NCI-H2227 treated with DMSO at 0.1 percent for 48 hours (cell line): ENCODE measurements at regions not wholly inside any gene's neighbourhood (a gene's known extent, or its start where the extent isn't known, plus 50 kb on each side); places are given as distances from the start of the nearest gene placed in this dataset.

Source experiments
- DNase-seq: peaks from one replicate; lab custom pipeline; 2025; lab: John Stamatoyannopoulos, UW

DNA sequence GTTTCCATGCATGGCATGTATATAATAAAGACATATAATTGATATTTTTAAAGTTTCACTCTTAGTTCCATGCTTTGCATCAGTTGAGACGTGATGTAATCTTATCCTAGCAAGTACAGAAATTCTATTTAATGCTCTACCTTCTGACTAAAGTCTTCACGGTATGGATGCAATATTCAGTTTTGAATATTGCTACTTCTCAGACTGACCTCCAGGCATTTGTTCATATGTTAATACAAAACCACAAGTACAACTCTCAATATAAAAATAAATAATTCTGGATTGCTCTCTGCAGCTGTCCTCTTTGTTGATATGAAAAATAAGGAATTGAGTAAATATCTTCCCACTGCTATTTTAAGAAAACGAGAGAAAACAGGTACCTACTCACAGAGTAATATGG, 309.8 kb upstream of the HAND2 start:
- DNase-seq, result no peak

DNA sequence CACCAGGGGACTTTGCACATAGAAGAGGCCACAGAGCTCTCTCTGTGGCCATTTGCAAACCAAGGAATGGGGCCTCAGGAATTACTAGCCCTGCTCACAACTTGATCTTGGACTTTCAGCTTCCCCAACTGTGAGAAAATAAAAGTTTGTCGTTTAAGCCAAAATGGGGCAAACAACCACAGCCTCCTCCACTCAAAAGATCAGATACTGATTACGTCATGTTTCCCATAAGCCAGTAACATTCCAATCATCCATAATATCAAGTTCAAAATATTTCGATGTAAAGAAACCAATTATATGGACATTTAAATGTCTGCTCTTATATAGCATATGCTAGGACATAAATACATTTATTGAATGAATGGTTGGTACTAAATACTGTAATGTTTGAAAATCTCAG, 307.5 kb upstream of the HAND2 start:
- no peak for DNase-seq

DNA sequence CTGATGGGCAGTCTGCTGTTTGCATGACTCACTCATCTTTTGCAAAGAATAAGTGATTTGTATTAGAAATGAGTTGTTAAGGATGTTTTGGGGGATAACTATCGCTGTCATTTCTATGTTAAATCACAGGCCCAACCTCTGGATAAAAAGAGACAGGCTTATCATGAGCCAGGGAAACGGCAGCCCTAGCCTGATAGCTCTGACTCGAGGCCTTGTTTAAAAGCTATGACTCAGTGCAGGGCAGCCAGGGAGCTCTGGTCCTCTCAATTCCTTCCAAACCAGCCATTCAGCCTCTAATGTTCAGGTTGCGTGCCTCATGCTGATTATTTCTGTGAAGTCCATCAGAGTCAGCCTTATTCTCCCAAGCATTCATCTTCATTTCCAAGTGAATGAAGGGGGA, 305.9 kb upstream of the HAND2 start:
- peak; percentile 29 for DNase-seq

DNA sequence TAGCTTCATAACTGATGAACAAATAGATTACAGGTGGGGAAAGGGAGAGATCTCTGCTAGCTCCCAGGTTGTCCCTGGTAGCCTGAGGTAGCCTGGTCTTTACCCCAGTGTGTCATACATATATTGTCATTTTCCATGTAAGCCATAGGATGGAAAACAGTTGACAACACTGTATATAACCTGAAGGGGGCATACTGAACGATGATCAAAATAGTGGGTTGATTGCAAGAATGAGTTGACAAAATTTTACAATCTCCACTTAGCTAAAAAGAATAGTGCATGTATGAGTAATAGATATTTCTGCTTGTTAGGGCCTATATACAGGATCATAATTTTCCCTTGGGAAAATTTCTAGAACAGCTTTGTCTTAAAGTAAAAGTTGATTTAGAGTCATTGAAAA, 304.1 kb upstream of the HAND2 start:
- DNase-seq, result no peak

DNA sequence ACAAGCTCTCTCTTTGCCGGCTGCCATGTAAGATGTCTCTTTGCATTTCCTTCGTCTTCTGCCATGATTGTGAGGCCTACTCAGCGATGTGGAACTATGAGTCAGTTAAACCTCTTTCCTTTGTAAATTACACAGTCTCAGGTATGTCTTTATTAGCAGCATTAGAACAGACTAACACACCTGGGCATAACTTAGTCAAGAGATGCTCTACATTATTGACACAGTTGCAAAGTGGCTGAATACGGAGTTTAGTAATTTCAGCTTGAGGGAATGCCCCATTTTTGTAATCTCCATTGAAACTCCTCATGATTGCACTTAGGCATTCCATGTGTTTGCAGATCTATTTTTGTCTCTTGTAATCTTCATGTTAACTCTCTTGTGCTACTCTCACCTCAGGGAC, 299.5 kb upstream of the HAND2 start:
- DNase-seq, result no peak

DNA sequence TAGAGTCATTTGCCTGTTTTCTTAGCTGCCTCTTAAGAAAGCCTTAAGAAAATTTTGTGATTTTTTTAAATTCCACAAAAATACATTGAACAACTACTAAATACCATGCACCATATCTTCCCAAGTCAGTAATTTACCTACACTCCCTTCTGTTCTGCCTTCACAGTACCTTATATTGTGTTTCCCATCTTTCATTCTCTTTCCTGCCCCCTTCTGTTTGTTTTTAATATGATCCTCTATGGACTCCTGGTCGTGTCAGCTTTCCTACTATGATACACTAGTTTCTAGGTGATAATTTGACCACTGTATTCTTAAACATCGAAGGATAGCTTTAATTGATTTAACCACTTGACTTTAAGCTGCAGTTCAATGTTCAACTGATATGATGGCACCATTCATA, 297.7 kb upstream of the HAND2 start:
- DNase-seq, result no peak

DNA sequence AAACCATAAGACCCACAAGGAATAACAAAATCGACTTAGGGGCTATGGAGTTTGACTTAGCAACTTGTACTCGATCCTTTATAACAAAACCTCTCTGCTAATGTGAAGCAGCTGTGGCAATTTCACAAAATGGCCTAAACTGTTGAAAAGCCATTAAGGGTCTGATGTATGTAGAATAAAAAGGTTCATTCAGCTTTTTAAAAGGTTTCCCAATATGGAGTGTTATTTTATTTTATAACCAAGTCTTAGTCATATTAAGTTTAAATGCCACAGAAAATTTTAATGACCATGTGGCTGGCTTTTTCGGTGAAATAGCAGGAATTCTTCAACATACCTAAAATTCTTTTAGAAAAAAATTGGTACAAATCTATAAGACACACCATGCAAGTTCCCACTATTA, 291.8 kb upstream of the HAND2 start:
- no peak for DNase-seq

DNA sequence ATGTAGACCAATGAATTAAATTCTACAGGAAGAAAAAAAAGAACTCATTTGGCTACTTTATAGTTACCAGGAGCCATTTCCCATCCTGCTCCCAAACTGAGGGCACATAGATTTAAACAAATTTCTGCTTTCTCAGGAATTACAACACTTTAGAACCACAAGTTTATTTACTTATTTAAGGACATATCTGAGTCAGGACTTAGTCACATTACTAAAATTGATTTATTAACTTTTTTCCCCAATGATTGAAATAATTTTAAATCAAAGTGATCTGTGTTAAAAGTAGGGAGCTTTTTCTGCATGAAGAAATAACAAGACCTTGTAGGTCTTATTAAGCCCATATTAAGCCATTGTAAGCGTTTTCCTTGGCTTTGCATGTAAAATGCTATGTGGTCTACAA, 291.0 kb upstream of the HAND2 start:
- DNase-seq, result no peak

DNA sequence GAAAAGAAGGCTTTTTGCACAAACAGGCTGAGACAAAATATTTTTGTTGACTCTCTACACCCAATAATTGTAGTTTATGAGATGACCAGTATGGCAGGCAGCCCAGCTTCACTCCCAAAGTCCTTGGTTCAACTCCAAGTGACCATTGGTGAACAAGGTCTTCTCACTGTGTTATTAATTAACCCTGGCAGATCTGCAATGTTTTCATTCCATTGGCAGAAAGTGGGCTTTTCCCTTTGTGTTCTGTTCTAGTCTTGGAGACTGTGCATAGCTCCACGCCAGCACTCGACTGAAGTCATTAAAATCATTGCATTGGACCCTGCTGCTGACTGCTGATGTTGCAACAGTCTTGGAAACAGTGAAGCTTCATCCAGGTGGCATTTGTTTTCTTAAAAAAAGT, 277.3 kb upstream of the HAND2 start:
- no peak for DNase-seq

DNA sequence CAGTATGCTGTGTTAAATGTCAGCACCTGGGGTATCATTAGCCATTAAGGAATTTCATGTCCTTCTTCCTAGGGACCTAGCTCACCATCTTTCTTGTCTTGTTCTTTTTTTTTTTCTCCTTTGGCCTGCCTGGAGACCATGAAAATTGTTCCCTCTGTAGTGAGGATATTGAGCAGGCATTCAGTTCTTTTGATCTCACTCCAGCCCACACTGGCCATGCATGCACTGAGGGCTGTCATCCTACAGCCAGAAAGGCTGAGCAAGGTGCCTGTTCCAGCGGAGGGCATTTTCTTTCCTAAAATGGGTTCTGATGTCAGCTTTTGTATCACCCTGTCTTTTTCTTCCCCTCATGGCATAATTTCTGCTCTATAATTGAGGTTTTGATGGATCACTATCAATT, 275.9 kb upstream of the HAND2 start:
- DNase-seq, result no peak

DNA sequence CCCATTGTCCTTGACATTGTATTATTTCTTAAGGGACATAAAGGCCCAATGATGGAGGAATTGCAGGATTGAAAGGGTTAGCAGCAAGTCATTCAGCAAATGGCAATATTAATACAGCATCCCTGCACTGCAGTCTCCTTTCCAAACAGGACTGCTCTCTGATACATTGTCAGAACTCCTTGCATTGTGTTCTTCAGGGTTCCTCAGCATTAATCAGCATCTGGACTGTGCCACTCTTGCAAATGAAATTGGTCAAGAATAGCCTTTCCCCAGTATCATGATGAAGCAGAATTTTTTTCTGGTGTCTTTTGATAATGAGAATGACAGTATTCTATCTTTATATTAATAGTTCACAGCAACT, 272.6 kb upstream of the HAND2 start:
- DNase-seq, result no peak

DNA sequence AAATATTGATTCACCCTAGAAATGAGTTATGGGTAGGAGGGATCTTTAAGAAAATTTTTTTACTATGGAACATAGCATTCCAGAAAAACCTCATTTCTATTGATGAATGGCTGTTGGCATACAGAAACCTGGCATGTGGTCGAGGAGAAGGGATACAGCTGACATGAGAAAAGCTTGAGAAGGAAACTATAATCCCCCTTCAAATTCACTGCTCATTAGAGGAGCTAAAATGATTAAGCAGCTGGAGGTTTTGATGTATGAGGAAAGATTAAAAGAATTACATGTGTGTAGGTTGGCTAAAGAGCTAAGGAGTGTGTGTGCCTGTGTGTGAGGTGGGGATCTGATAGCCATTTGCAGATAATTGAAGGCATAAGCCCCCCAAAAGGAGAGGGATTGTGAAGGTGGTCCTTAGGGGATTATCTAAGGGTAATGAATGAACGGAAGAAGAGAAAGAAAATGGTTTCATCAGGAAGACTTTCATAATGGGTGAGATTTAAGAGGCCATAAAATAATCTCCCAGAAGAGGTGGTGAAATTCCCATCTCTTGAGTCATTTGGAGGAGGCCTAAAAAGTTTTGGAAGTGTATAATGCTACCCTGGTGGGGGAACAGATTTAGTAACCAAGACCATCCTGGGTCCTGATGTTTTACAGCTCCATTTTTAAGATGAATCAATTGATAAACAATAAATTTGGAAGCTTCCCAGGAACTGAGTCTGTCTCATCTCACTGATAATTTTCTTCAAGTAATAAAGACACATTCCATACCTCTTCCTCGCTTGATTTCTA, 272.0 kb upstream of the HAND2 start:
- DNase-seq, result no peak

DNA sequence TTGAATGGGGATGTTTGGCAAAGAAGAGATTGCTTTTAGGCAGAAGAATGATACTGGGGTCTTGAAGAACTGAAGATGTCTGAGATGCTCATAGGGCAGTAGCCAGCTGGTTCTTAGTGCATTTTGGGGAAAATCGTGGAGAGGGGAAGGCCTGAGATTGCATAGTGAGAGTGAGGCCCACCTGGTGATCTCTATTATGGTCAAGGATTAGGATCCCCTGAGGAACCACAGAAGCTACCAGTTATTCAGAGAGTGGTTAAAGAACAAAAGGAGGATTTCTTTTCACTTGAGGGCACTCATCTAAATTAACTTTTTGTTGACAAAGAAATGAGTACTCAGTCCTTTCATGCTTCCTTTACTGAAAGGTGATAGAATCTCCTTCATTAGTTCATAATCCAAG, 271.3 kb upstream of the HAND2 start:
- DNase-seq, result no peak

DNA sequence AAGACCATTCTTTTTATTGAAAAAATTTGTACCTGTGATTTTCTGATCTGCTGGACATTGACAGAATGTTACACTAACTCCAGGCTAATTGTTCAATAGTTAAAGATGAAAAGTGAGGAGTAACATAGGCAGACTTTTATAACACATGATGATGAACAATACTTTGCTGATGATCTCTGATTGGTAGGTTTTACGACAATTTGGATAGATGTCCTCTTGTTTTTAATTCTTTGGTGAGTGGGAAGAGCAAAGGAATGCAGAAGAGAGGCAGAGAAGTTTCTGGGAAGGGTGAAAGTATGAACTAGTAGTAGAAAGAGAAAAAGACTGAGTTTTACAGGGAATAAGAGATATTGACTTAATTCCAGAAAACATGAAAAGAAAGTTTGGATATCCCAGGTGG, 267.3 kb upstream of the HAND2 start:
- DNase-seq, result no peak

DNA sequence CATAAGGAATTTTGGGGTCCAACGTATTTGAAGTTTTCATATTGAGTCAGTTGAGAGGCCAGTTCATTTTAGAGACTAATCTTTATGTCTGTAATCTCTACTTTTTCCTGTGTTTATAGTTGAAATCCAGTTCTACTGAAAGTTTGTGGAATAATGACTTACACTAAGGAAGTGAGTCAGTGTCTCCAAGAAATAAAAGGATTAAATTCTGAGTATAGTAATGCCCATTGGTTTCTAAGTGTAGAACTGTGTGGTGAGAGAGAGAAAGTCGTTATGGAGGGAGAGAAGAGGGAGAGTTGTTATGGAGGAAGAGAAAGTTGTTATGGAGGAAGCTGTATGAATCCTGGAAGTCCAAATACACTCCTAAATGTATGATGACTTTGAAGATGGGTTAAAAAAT, 264.6 kb upstream of the HAND2 start:
- no peak for DNase-seq

DNA sequence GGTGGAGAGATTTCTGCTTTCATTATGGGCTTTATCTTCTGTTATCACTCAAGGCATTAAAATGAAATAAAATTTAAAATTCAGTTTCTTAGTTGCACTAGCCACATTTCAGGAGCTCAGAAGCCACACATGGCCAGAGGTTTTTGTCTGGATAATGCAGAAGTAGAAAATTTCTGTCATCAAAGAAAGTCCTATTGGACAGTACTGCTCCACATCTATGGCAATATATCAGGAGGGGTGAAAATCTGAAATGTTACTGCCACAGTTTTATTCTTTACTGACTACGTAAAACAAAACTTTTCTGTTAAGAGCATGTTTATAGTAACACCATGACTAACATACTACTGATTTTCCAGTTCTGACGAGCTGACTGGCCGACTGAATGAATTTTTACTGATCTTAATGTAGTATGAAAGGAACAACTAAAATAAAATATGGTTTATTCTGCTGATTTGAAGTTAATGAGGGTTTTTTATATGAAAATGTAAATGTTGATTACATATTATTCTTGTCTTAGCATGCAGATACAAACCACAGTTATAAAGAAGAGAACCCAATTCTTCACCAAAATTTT, 264.0 kb upstream of the HAND2 start:
- DNase-seq, result no peak

DNA sequence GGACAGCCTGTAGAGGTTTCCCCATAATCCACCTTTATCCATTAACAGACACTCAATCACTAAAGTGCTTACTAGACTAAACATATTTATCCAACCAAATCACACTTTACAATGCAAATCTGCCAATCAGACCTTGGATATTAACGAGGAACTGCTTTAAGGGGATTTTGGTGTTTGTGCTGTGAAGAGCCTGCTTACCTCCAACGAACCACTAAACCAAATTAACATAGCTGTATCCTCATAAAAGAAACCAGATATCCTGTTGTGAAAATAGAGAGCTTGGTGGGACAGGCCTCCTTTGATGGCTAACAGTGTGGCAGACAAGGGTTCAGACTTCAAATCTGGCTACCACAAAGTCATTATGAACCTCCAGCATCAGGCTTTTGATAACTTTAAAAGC, 252.6 kb upstream of the HAND2 start:
- DNase-seq, result no peak

DNA sequence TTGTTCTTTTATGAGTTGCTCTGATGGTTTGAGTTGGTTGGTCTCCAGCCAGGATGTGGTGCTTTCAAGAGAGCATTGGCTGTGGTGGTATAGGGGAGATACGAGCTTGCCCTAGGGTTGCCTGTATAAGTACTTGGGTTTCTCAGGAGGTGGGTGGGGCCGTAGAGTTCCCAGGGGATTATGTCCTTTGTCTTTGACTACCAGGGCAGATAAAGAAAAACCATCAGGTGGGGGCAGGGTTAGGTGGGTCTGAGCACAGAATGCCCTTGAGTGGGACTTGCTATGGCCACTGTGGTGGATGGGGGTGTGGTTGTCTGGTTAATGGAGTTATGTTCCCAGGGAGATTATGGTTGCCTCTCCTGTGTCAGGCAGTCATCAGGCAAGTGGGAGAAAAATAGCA, 247.9 kb upstream of the HAND2 start:
- no peak for DNase-seq

DNA sequence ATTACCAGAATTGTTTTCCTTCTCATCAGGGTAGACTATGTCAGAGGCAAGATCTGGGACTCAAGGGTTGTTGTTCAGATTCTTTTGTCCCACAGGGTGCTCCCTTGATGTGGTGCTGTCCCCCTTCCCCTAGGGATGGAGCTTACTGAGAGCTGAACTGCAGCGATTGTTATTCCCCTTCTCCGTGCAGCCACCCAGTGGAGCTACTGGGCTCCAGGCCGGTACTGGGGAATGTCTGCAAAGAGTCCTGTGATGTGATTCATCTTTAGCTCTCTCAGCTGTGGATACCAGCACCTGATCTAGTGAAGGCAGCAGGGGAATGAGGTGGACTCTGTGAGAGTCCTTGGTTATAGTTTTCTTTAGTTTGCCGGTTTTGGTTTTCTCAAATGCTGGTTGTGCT, 247.4 kb upstream of the HAND2 start:
- DNase-seq, result no peak

DNA sequence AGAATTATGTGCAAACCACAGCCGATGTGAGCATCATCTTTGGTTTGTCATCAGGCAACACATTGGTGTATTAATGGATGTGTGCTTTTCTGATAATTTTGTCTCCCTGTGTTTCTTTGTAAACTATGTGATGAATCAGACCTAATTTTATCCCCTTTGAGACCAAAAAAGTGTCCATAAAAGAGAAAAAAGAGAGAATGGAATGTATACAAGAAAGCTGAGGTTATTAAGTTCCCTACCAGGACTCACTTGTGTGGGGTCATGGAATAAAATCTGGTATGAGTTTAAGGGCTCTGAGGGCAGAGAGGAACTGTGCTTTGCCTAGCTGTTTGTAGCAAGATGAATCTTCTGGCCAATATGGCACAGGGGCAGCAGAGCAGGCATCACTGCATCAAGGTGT, 239.5 kb upstream of the HAND2 start:
- no peak for DNase-seq

DNA sequence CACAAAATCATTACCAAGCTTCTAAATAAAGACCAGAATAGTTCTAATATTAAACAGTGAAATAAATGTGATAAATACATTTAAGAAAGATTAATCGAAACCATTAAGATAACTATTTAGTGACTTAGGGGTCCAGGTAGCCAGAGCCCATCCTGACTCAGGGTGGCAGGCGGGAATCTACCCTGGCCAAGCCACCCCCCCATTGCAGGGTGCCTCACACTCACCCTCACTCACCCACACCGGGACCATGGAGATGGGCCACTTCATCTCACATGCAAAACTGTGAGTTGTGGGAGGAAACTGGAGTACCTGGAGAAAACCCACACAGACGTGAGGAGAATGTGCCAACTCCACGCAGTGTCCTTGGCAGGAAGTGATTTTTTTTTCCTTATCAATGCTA, 237.6 kb upstream of the HAND2 start:
- DNase-seq, result no peak

DNA sequence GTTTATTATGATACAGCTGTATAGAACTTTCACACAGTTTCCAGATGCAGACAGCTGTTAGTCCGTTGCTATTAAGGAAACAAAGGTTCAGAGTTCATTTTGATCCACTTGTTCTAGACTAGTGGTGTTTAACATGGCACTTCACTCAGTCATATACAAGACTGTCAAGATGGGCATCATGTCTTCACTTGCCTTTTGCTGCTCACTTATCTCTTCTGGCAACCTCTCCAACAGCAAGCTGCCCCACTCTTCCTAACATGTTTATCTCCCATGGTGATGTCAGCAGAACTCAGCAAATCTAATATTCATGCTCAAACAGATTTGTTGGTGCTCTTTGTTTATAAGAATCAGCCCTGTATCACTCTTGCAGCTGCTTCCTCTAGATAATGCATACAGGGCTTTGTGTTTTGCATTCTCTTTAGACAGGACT, 236.2 kb upstream of the HAND2 start:
- no peak for DNase-seq

DNA sequence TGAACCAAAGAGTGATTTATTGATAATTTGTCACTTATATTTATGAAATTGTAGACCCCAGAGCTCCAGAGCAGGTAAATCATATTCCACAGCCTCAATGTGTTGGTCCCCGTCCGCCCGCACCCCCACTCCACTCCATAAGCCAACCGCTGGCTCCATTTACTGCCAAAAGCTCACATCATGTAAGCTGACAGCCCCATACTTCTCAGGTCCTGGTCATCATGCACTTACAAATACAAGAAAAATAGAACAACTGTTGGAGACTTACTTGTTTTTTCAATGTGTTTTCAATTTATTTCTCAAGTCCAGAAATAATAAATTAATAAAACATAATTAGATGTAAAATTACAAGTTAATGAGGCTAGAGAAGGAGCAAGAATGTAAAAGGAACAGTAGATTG, 235.7 kb upstream of the HAND2 start:
- DNase-seq, result no peak

DNA sequence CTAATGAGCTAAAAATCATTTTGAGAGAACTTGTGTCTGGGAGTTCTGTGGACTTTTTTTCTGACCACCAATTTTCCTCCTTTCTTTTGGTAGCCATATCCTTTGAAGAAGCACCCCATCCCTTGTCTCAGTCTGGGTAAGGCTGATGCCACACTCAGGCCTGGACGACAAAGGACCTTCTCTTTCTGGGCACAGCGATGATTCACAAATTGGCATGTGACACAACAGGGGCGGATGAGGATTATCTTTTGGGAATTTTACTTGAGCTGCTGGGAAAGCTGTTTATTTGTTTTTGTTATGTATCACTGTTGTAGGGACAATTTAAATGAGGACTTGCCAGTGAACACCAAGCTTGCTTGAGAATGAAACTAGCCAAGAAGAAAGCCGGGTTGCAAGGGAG, 233.4 kb upstream of the HAND2 start:
- no peak for DNase-seq
